Gastroesophageal sphincter (tissue), 4 donors: ENCODE measurements at regions not wholly inside any gene's neighbourhood (a gene's known extent, or its start where the extent isn't known, plus 50 kb on each side); places are given as distances from the start of the nearest gene placed in this dataset.
"Not testable (repeated sequence)": the region's sequence is repeated elsewhere in the genome, so short reads cannot be mapped to it uniquely, and the experiment has no call there.

ENCODE experiments used
- ATAC-seq: fragments of 150-250 bp; one replicate; pipeline ENCODE4 v1.9.1; 2016; ENCODE audit warnings: mild to moderate bottlenecking, moderate library complexity
- H3K27ac ChIP-seq, 4 donors: fragments of 200-600 bp; sonication (generic) in 3 of 4; 1 replicate in 3 of 4; 2 replicates in 1 of 4; pipeline ENCODE4 v1.5.1; 2016 to 2019
- H3K27me3 ChIP-seq: fragments of 200-600 bp; sonication (generic); one replicate; pipeline ENCODE4 v1.5.1; 2019
- H3K36me3 ChIP-seq, 2 donors: fragments of 200-600 bp; sonication (generic); one replicate each; pipeline ENCODE4 v1.5.1; 2019; ENCODE audit warnings: control low read depth in 1 of 2
- H3K4me1 ChIP-seq, 3 donors: fragments of 200-600 bp; sonication (generic); 1 replicate in 2 of 3; 2 replicates in 1 of 3; pipeline ENCODE4 v1.5.1; 2016 to 2019; ENCODE audit warnings: control low read depth in 2 of 3
- H3K4me3 ChIP-seq, 2 donors: fragments of 200-600 bp; sonication (generic); one replicate each; pipeline ENCODE4 v1.5.1; 2019; ENCODE audit warnings: mild to moderate bottlenecking in 1 of 2, moderate library complexity in 1 of 2
- H3K9me3 ChIP-seq, 3 donors: fragments of 200-600 bp; sonication (generic); one replicate each; pipeline ENCODE4 v1.5.1; 2017 to 2019; ENCODE audit warnings: control low read depth in 2 of 3
- EP300 ChIP-seq: sonication (generic); formaldehyde crosslinking; IDR thresholded peaks from one replicate; pipeline ENCODE4 v1.6.1; 2017; ENCODE audit warnings: antibody characterized with exemption, mild to moderate bottlenecking
- POLR2A ChIP-seq, 2 donors: fragments of 450-650 bp; IDR thresholded peaks; one replicate each; pipeline ENCODE4 v1.6.1; 2017; ENCODE audit warnings: antibody characterized with exemption in 2 of 2, mild to moderate bottlenecking in 2 of 2, moderate library complexity in 1 of 2
- POLR2AphosphoS5 ChIP-seq: sonication (generic); formaldehyde crosslinking; IDR thresholded peaks from one replicate; pipeline ENCODE4 v1.6.1; 2017; ENCODE audit warnings: antibody characterized with exemption
- whole genome bisulfite sequencing, 2 donors: methylation state at CpG; one replicate each; pipeline ENCODE4 v1.1.5; 2018; ENCODE audit warnings: low coverage in 1 of 2; 5-methylcytosine and 5-hydroxymethylcytosine counted together
- TF ChIP-seq, protein P1 (sequence below), 4 experiments: fragments of 200-600 bp in 2 of 4; fragments of 450-650 bp in 2 of 4; sonication (generic) in 1 of 4; IDR thresholded peaks; one replicate each; pipeline ENCODE4 v1.5.1; 2017 to 2019; ENCODE audit warnings: antibody characterized with exemption in 4 of 4, mild to moderate bottlenecking in 2 of 4, moderate library complexity in 2 of 4

DNA sequence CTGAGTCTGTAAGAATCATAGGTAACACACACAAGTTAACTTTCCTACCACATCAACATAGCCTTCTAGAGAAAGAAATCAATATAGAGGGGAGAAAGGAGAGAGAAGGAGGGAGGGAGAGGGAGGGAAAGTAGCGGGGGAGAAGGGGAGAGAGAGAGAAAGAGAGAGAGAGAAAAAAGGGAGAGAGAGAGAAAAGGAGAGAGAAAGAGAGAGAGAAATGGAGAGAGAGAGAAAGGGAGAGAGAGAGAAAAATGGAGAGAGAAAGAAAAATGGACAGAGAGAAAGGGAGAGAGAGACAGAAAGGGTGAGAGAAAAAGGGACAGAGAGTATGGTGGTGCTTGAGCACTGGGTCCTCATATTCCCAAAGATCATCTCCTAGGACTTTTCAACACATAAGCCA lies 591.7 kb downstream of the ZEB2 start:
- TF ChIP-seq POLR2A (IDR thresholded peaks at IDR 0.05) (no peak), EP300 (no peak), POLR2AphosphoS5 (no peak)
- TF ChIP-seq, protein P1, sequence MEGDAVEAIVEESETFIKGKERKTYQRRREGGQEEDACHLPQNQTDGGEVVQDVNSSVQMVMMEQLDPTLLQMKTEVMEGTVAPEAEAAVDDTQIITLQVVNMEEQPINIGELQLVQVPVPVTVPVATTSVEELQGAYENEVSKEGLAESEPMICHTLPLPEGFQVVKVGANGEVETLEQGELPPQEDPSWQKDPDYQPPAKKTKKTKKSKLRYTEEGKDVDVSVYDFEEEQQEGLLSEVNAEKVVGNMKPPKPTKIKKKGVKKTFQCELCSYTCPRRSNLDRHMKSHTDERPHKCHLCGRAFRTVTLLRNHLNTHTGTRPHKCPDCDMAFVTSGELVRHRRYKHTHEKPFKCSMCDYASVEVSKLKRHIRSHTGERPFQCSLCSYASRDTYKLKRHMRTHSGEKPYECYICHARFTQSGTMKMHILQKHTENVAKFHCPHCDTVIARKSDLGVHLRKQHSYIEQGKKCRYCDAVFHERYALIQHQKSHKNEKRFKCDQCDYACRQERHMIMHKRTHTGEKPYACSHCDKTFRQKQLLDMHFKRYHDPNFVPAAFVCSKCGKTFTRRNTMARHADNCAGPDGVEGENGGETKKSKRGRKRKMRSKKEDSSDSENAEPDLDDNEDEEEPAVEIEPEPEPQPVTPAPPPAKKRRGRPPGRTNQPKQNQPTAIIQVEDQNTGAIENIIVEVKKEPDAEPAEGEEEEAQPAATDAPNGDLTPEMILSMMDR (IDR thresholded peaks at IDR 0.05): no peak
- Histone ChIP-seq H3K9me3 (no peaks in the 10 kb centered on the region), H3K36me3 (no peaks in the 10 kb centered on the region), H3K4me1 (no peaks in the 10 kb centered on the region), H3K27ac (no peak overlapping the region), H3K27me3 (no peaks in the 10 kb centered on the region), H3K4me3 (no peak overlapping the region)
- WGBS, 2 donors: 80 to 100% methylated on average over 1 of the region's 1 CpG
- no peak for ATAC-seq

DNA sequence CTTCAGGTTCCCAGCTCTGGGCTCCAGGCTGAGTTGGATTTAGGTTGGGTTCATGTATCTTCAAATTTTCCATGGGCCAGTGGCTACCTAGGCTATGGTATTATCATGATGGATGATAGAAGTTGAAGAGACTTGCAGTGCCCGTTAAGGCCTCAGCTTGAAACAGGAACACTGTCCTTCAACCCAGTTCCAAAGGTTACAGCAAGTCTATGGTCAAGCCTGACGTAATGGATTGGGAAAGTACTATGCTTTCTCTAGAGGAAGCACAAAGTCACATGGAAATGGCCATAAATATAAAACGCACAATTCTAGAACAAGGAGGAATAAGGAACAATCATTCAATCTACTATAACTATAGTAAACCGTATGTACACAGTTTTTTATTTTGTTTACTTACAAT lies 593.2 kb downstream of the ZEB2 start:
- 85 to 94% methylated on average over 2 to 4 of the region's 4 CpGs for WGBS, 2 donors
- H3K27ac ChIP-seq: no peak overlapping the region
- no peak for TF ChIP-seq EP300
- no peak for TF ChIP-seq POLR2AphosphoS5
- TF ChIP-seq, protein P1 (IDR thresholded peaks at IDR 0.05): no peak
- no peak for TF ChIP-seq POLR2A (IDR thresholded peaks at IDR 0.05)
- no peaks in the 10 kb centered on the region for H3K36me3 ChIP-seq
- no peak for ATAC-seq
- no peaks in the 10 kb centered on the region for H3K4me1 ChIP-seq
- H3K4me3 ChIP-seq: no peak overlapping the region
- H3K9me3 ChIP-seq: no peaks in the 10 kb centered on the region
- no peaks in the 10 kb centered on the region for H3K27me3 ChIP-seq

DNA sequence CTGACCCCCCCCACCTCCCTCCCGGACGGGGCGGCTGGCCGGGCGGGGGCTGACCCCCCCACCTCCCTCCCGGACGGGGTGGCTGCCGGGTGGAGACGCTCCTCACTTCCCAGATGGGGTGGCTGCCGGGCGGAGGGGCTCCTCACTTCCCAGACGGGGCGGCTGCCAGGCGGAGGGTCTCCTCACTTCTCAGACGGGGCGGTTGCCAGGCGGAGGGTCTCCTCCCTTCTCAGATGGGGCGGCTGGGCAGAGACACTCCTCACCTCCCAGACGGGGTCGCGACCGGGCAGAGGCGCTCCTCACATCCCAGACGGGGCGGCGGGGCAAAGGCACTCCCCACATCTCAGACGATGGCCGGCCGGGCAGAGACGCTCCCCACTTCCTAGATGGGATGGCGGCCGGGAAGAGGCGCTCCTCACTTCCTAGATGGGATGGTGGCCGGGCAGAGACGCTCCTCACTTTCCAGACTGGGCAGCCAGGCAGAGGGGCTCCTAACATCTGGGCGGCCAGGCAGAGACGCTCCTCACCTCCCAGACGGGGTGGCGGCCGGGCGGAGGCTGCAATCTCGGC lies 597.6 kb downstream of the ZEB2 start:
- not testable (repeated sequence) for H3K27ac ChIP-seq, H3K4me1 ChIP-seq, H3K36me3 ChIP-seq, H3K27me3 ChIP-seq, ATAC-seq, H3K4me3 ChIP-seq
- WGBS, 2 donors: 80 to 89% methylated on average over 1 to 7 of the region's 42 CpGs
- H3K9me3 ChIP-seq: peaks cover 0 to 19% (median 0%) of the 10 kb centered on the region in 3 donors

DNA sequence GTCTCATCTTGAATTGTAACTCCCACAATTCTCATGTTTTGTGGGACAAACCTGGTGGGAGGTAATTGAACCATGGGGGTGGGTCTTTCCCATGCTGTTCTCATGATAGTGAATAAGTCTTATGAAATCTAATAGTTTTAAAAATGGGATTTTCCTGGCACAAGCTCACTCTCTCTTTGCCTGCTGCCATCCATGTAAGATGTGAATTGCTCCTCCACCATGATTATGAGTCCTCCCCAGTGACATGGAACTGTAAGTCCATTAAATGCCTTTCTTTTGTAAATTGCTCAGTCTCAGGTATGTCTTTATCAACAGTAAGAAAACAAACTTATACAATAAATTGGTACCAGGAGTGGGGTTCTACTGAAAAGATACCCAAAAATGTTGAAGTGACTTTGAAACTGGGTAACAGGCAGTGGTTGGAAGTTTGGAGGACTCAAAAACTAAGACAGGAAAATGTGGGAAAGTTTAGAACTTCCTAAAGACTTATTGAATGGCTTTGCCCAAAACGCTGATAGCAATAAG lies 601.4 kb downstream of the ZEB2 start:
- Histone ChIP-seq H3K9me3 (peaks cover 0 to 19% (median 0%) of the 10 kb centered on the region in 3 donors), H3K27ac (no peak overlapping the region), H3K36me3 (no peaks in the 10 kb centered on the region), H3K4me3 (no peak overlapping the region), H3K4me1 (no peaks in the 10 kb centered on the region), H3K27me3 (no peaks in the 10 kb centered on the region)
- no peak for ATAC-seq
- 80 to 83% methylated on average over 1 of the region's 1 CpG for WGBS, 2 donors
- TF ChIP-seq POLR2AphosphoS5 (no peak), EP300 (no peak), POLR2A (IDR thresholded peaks at IDR 0.05) (no peak)
- TF ChIP-seq, protein P1 (IDR thresholded peaks at IDR 0.05): no peak

DNA sequence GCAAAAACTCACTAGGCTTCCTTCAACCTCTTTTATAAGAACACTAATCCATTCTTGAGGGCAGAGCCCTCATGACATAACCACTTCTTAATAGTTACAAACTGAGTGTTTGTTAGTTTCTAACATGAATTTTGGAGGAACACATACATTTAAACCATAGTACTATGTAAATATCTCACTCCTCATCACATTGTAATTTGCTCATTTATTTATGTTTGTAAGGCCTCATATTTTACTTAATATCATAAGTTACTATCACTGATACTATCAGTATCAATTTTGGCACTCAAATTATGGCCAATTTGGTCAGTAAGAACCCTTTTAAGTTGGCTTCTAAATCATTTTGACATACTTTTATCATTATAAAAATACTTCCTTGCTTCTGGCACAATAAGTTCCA lies 603.1 kb downstream of the ZEB2 start:
- TF ChIP-seq POLR2A (IDR thresholded peaks at IDR 0.05) (no peak), POLR2AphosphoS5 (no peak), EP300 (no peak)
- TF ChIP-seq, protein P1 (IDR thresholded peaks at IDR 0.05): no peak
- H3K36me3 ChIP-seq: no peaks in the 10 kb centered on the region
- no peak overlapping the region for H3K4me3 ChIP-seq
- H3K27me3 ChIP-seq: no peaks in the 10 kb centered on the region
- peaks cover 0 to 19% (median 0%) of the 10 kb centered on the region in 3 donors for H3K9me3 ChIP-seq
- no peak overlapping the region for H3K27ac ChIP-seq
- no peak for ATAC-seq
- H3K4me1 ChIP-seq: no peaks in the 10 kb centered on the region
